ENCODE measurements at regions not wholly inside any gene's neighbourhood (a gene's known extent, or its start where the extent isn't known, plus 50 kb on each side); places are given as distances from the start of the nearest gene placed in this dataset.

DNA sequence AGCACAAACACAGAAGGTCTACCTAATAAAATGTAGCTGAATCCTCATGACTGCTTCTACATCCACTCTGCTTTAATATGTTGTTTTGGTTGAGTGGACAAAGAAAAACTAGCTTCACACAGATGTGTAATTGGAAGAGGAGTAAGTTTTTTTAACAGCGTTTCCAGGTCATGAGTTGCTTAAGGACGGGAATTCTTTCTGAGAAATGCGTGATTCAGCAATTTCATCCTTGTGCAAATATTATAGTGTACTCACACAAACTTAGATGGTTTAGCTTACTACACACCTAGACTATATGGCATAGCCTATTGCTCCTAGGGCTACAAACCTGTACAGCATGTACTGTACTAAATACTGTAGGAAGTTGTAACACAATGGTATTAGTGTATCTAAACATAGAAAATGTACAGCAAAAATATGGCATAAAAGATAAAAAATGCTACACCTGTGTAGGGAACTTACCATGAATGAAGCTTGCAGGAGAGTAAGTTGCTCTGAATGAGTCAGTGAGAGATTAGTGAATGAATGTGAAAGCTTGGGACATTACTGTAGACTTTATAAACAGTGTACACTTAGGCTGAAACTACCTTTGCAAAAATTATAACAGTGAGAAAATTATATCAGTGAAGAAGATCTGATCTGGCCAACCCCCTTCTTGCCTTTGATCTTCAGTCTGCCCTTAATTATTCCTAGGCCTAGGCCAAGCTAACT lies 70.8 kb upstream of the IL15 start:
- TF ChIP-seq, protein P1, sequence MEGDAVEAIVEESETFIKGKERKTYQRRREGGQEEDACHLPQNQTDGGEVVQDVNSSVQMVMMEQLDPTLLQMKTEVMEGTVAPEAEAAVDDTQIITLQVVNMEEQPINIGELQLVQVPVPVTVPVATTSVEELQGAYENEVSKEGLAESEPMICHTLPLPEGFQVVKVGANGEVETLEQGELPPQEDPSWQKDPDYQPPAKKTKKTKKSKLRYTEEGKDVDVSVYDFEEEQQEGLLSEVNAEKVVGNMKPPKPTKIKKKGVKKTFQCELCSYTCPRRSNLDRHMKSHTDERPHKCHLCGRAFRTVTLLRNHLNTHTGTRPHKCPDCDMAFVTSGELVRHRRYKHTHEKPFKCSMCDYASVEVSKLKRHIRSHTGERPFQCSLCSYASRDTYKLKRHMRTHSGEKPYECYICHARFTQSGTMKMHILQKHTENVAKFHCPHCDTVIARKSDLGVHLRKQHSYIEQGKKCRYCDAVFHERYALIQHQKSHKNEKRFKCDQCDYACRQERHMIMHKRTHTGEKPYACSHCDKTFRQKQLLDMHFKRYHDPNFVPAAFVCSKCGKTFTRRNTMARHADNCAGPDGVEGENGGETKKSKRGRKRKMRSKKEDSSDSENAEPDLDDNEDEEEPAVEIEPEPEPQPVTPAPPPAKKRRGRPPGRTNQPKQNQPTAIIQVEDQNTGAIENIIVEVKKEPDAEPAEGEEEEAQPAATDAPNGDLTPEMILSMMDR (IDR thresholded peaks at IDR 0.05), result no peak
- no peak for TF ChIP-seq POLR2A (IDR thresholded peaks at IDR 0.05)
